Esophagus muscularis mucosa (tissue), 4 donors: ENCODE measurements at regions not wholly inside any gene's neighbourhood (a gene's known extent, or its start where the extent isn't known, plus 50 kb on each side); places are given as distances from the start of the nearest gene placed in this dataset.

Experiments
- DNase-seq: peaks from one replicate; pipeline ENCODE4 v3.0.0-alpha.2; 2017; ENCODE audit errors: extremely low spot score
- H3K27ac ChIP-seq, 4 donors: fragments of 200-600 bp; sonication (generic); replicated peaks in 1 of 4; 1 replicate in 3 of 4; 2 replicates in 1 of 4; pipeline ENCODE4 v1.5.1; 2016 to 2019; ENCODE audit warnings: mild to moderate bottlenecking in 1 of 4
- H3K27me3 ChIP-seq, 4 donors: fragments of 200-600 bp; sonication (generic); one replicate each; pipeline versions ENCODE4 v1.5.1 to v1.6.0; 2016 to 2019
- H3K36me3 ChIP-seq, 4 donors: fragments of 200-600 bp; sonication (generic); one replicate each; pipeline ENCODE4 v1.5.1; 2016 to 2019
- H3K4me1 ChIP-seq, 4 donors: fragments of 200-600 bp; sonication (generic); one replicate each; pipeline ENCODE4 v1.5.1; 2016 to 2019
- H3K4me3 ChIP-seq, 4 donors: fragments of 200-600 bp; sonication (generic); 1 replicate in 2 of 4; 2 replicates in 2 of 4; pipeline ENCODE4 v1.5.1; 2016 to 2019; ENCODE audit warnings: mild to moderate bottlenecking in 4 of 4, moderate library complexity in 1 of 4
- H3K9me3 ChIP-seq, 4 donors: fragments of 200-600 bp; sonication (generic); 1 replicate in 3 of 4; 2 replicates in 1 of 4; pipeline ENCODE4 v1.5.1; 2016 to 2019
- EP300 ChIP-seq: sonication (generic); formaldehyde crosslinking; IDR thresholded peaks from one replicate; pipeline ENCODE4 v1.6.1; 2017; ENCODE audit warnings: antibody characterized with exemption
- POLR2A ChIP-seq: fragments of 450-650 bp; IDR thresholded peaks from one replicate; pipeline ENCODE4 v1.6.1; 2017; ENCODE audit warnings: antibody characterized with exemption, moderate library complexity, mild to moderate bottlenecking, low read depth
- POLR2AphosphoS5 ChIP-seq, 2 donors: sonication (generic); formaldehyde crosslinking; IDR thresholded peaks; one replicate each; pipeline ENCODE4 v1.6.1; 2017; ENCODE audit warnings: antibody characterized with exemption in 2 of 2
- WGBS: methylation state at CpG from one replicate; pipeline ENCODE4 v1.1.5; 2018; 5-methylcytosine and 5-hydroxymethylcytosine counted together
- intact Hi-C: fragments of 100-400 bp; cut with DNase I; formaldehyde crosslinking; loops from one replicate; pipeline ENCODE4 v1.15.1; 2023
- TF ChIP-seq, protein P1 (sequence below), 3 experiments: fragments of 200-600 bp in 2 of 3; fragments of 450-650 bp in 1 of 3; sonication (generic) in 2 of 3; IDR thresholded peaks; one replicate each; pipeline ENCODE4 v1.5.1; 2017 to 2019; ENCODE audit warnings: antibody characterized with exemption in 3 of 3, mild to moderate bottlenecking in 2 of 3, moderate library complexity in 1 of 3

DNA sequence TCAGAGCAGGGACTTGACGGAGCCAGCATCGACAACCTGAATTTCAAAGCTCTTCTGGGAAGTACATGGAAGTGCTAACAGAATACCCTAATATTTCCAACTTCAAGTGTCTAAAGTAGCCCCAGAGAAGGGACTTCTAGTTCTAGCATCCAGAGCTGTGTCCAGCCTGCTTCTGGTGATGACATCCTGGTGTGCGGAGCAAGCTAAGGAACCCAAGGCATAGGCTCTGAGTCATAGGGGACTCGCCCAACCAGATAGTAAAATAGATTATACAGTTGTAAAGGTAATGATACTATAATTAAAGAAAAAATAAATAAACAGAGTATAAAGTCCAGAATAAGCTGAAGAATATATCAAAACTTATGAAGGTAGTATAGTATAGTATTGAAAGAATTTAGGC lies 108.1 kb upstream of the SERPINE2 start:
- Histone ChIP-seq H3K4me1 (peaks cover 0 to 5% (median 2%) of the 10 kb centered on the region in 4 donors), H3K9me3 (no peaks in the 10 kb centered on the region), H3K36me3 (no peaks in the 10 kb centered on the region), H3K4me3 (no peak overlapping the region), H3K27ac (no peak overlapping the region), H3K27me3 (no peaks in the 10 kb centered on the region)
- intact Hi-C loops: no loop called here
- no peak for DNase-seq
- 96% methylated on average over 4 of the region's 4 CpGs for WGBS
- no peak for TF ChIP-seq EP300
- TF ChIP-seq POLR2A: no peak
- TF ChIP-seq, protein P1, sequence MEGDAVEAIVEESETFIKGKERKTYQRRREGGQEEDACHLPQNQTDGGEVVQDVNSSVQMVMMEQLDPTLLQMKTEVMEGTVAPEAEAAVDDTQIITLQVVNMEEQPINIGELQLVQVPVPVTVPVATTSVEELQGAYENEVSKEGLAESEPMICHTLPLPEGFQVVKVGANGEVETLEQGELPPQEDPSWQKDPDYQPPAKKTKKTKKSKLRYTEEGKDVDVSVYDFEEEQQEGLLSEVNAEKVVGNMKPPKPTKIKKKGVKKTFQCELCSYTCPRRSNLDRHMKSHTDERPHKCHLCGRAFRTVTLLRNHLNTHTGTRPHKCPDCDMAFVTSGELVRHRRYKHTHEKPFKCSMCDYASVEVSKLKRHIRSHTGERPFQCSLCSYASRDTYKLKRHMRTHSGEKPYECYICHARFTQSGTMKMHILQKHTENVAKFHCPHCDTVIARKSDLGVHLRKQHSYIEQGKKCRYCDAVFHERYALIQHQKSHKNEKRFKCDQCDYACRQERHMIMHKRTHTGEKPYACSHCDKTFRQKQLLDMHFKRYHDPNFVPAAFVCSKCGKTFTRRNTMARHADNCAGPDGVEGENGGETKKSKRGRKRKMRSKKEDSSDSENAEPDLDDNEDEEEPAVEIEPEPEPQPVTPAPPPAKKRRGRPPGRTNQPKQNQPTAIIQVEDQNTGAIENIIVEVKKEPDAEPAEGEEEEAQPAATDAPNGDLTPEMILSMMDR (IDR thresholded peaks at IDR 0.05): no peak
- TF ChIP-seq POLR2AphosphoS5 (IDR thresholded peaks at IDR 0.05): no peak

DNA sequence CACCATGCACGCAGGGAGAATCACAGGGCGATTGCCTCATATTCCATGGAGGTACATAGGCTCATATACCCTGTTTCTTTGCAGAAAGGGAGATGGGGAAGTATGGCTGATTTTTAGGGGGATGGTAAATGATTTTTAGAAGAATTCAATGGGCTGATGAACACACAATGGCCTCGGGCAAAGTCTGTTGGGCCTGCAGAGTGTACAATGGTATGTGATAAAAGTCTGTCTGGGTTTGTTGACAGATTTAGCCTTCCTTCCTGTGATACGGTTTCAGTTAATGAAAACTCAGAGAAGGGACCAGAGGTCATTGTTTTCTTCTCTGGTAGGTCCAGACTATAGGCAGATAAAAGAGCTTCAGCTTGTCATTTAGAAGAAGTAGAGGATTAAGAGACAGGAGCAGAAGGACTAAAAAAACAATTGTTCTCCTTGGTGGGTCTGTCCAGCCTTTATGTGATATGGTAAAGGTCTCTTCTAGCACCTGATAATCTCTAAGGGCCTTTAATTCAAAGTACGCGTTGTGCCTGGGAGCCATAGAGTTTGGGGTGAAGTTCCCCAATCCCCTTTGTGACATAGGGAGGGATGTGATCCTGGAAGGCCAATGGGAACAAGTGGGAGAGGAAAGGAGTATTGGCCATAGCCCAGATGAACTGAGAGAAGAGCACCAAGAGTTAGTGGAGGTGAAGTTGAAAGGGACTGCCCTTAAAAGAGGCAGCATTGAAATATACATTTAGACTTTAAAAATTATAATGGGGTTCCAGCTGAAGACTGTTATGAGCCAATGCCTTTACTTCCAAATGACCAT lies 107.5 kb upstream of the SERPINE2 start:
- H3K4me3 ChIP-seq: no peak overlapping the region
- intact Hi-C loops: no loop called here
- peak overlapping the region in 1 of 4 donors; percentile 17 for H3K27ac ChIP-seq
- DNase-seq: no peak
- no peaks in the 10 kb centered on the region for H3K9me3 ChIP-seq
- 89% methylated on average over 6 of the region's 6 CpGs for WGBS
- TF ChIP-seq EP300 (no peak), POLR2A (no peak), POLR2AphosphoS5 (IDR thresholded peaks at IDR 0.05) (no peak)
- TF ChIP-seq, protein P1 (IDR thresholded peaks at IDR 0.05): no peak
- H3K27me3 ChIP-seq: no peaks in the 10 kb centered on the region
- peaks cover 0 to 7% (median 2%) of the 10 kb centered on the region in 4 donors for H3K4me1 ChIP-seq
- no peaks in the 10 kb centered on the region for H3K36me3 ChIP-seq

DNA sequence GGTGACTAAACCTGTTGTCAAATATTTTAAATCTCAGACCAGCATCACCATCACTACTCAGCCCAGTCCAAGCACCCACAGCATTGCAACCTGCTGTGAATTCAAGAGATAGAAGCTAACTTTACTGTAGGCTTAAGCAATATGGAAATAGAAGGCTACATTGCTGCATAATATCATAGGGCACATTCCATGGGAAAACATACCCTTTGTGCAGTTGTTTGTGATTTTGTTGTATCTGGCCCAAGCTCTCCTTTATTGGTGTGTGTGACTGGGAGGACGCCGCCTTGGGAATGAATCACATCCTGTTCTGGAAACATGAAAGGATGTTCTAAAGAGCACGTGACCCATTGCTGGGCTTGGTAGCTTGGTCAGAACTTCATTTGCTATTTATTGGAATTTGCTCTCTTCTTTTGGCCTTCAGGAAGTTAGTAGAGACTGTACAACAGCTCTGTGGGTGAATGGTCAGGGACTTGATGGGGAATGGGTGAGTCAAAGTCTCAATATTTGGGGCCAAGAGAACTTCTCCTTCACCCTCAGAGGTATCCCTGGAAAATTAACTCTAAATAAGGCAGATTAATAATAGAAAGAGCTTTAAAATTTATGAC lies 106.8 kb upstream of the SERPINE2 start:
- TF ChIP-seq POLR2A (no peak), EP300 (no peak), POLR2AphosphoS5 (IDR thresholded peaks at IDR 0.05) (no peak)
- TF ChIP-seq, protein P1 (IDR thresholded peaks at IDR 0.05): no peak
- Histone ChIP-seq H3K36me3 (no peaks in the 10 kb centered on the region), H3K4me1 (peaks cover 0 to 7% (median 2%) of the 10 kb centered on the region in 4 donors), H3K9me3 (no peaks in the 10 kb centered on the region), H3K27me3 (no peaks in the 10 kb centered on the region), H3K27ac (peak overlapping the region in 1 of 4 donors; percentile 17), H3K4me3 (no peak overlapping the region)
- DNase-seq: no peak
- WGBS: 61% methylated on average over 3 of the region's 3 CpGs
- intact Hi-C loops: no loop called here

DNA sequence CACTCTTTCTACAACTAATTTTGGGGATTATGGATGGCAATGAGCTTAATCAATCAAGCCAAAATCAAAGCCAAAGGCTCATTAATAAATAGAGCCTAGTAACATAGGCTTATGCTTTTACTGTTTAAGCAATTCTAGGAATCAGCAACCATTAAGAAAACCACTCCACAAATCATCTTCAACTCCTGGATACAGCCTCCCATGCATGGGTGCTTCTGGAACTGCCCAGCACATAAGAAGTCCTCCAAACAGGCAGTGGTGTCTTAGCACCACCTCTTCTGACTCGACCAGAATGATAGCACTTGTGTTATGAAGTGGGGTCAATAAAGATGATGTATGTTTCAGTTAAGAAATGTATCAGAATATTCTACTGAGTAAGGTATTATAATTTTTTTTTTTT lies 104.4 kb upstream of the SERPINE2 start:
- 52% methylated on average over 1 of the region's 1 CpG for WGBS
- intact Hi-C loops: no loop called here
- Histone ChIP-seq H3K4me3 (no peak overlapping the region), H3K27me3 (no peaks in the 10 kb centered on the region), H3K9me3 (no peaks in the 10 kb centered on the region), H3K4me1 (peaks cover 0 to 7% (median 2%) of the 10 kb centered on the region in 4 donors), H3K36me3 (no peaks in the 10 kb centered on the region), H3K27ac (no peak overlapping the region)
- TF ChIP-seq POLR2AphosphoS5 (IDR thresholded peaks at IDR 0.05): no peak
- DNase-seq: no peak

DNA sequence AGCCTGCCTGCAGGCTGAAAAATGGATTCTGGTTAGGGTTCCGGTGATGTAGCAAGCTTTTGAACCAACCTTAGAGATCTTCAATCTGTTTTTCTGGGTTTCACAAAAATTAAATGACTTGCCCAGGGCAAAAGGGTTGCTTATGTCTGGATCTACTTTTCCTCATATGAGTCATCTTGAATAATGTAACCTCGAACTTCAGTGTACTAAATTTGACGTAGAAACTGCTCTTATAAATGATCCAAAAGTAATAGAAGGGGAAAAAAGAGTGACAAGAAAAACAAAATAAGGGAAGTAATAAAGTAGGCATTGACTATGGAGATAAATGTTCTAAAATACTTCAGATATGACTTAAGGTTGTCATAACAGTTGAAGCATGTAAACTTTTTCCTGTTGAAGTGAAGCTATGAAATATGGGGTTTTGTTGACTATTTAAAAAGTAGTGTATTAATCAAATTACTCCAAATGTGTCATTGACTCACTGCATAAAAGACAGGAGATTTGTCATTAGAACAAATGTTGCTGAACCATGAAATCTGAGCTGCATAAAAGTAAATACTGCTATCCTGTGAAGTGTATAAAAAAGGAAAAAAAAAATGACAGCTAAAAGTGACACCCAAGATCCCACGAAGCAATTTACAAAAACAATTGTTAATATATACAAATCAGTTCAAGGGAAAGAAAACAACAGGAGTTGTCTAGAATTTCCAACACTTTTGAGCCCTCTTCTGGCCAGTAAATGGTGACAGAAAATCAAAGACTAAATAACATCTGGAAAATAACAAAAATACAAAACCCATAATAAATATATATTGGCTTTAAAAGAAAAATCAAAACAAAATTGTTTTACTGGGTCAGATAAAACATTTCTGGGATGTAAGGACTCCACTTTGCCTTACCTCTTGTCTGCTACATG lies 103.6 kb upstream of the SERPINE2 start:
- peaks cover 0 to 7% (median 2%) of the 10 kb centered on the region in 4 donors for H3K4me1 ChIP-seq
- no peak for TF ChIP-seq POLR2A
- TF ChIP-seq, protein P1 (IDR thresholded peaks at IDR 0.05): no peak
- no peak for TF ChIP-seq EP300
- TF ChIP-seq POLR2AphosphoS5 (IDR thresholded peaks at IDR 0.05): peak in 1 of 2 donors; percentile 31
- intact Hi-C loops: no loop called here
- no peak for DNase-seq
- no peak overlapping the region for H3K27ac ChIP-seq
- no peaks in the 10 kb centered on the region for H3K27me3 ChIP-seq
- no peaks in the 10 kb centered on the region for H3K9me3 ChIP-seq
- H3K4me3 ChIP-seq: no peak overlapping the region
- WGBS: 37% methylated on average over 4 of the region's 4 CpGs
- no peaks in the 10 kb centered on the region for H3K36me3 ChIP-seq
